ENCODE measurements at regions not wholly inside any gene's neighbourhood (a gene's known extent, or its start where the extent isn't known, plus 50 kb on each side); places are given as distances from the start of the nearest gene placed in this dataset.

DNA sequence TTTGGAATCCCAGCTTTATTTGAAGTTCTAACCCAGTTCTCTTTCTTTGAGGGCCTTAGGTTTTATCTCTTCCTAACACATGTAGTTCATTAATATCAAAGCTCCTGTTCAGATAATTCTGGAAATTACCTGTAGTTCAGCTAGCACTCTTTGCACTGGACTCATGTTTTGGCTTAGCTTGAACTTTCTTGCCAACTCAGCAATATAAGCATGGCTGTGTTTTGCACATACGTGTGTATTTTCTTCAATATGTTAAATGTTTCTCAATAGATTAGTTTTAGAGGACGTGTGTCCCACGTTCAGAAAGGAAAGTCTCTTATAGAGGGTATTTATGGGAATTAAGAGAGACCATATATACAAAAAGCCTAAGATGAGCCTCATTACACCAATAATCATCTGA lies 271.8 kb upstream of the USP25 start:
- Histone ChIP-seq H3K14ac (ENCODE audit: low read length) (no peak overlapping the region), H3K18ac (ENCODE audit: low read length) (no peak overlapping the region)

DNA sequence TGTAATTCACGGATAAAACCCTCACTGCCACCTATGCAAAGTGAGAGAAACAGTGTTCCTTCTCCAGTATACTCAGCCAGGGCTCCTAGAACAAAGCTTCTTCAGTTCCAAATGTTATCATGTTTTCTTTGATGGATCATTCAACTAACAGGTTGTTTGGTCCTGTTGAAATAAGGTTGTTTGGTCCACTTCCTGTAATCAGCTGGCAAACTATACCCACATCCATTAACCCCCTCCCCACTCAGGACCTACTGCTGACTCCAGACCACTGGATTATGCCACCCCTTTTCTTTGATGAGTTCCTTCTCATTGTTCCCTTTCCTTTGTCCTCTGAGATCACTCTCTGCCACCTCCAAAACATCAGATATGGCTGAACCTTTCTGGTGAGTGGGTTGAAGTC lies 267.7 kb upstream of the USP25 start:
- no peak overlapping the region for H4K8ac ChIP-seq (ENCODE audit: low read depth, low read length)
- H2BK12ac ChIP-seq (ENCODE audit: low read length), result no peak overlapping the region
- no peak overlapping the region for H4K12ac ChIP-seq (ENCODE audit: low read depth, low read length)
- no peak overlapping the region for H3K18ac ChIP-seq (ENCODE audit: low read length)
- H3K4me3 ChIP-seq (ENCODE audit: low read depth, low read length), result no peak overlapping the region
- no peak for DNase-seq
- no peaks in the 10 kb centered on the region for H3K79me2 ChIP-seq (ENCODE audit: control insufficient read depth, insufficient read depth, low read length, poor library complexity)
- no peak overlapping the region for H2BK120ac ChIP-seq (ENCODE audit: insufficient read depth, low read length, poor library complexity)
- no peak overlapping the region for H3K23ac ChIP-seq (ENCODE audit: low read length)
- no peaks in the 10 kb centered on the region for H3K27me3 ChIP-seq (ENCODE audit: insufficient read depth, low read length)
- H3K36me3 ChIP-seq (ENCODE audit: control insufficient read depth in 1 of 2, insufficient read depth in 2 of 2, low read length in 2 of 2), result no peaks in the 10 kb centered on the region
- H3K9ac ChIP-seq (ENCODE audit: low read length), result no peak overlapping the region
- no peak overlapping the region for H2AK5ac ChIP-seq (ENCODE audit: low read length)
- H3K9me3 ChIP-seq (ENCODE audit: insufficient read depth, low read depth, low read length), result no peaks in the 10 kb centered on the region
- H3K4me1 ChIP-seq (ENCODE audit: control insufficient read depth in 1 of 2, insufficient read depth in 2 of 2, low read length in 2 of 2), result no peaks in the 10 kb centered on the region
- H4K91ac ChIP-seq (ENCODE audit: low read depth, low read length), result no peak overlapping the region
- no peak overlapping the region for H3K27ac ChIP-seq (ENCODE audit: low read depth, low read length)
- no peaks in the 10 kb centered on the region for H3K79me1 ChIP-seq (ENCODE audit: low read length)
- H2BK5ac ChIP-seq (ENCODE audit: low read depth, low read length, poor library complexity), result no peak overlapping the region
- H3K4ac ChIP-seq (ENCODE audit: low read depth, low read length), result no peak overlapping the region
- WGBS (ENCODE audit: extremely low coverage, insufficient coverage, insufficient read length), result no CpG with 5 or more reads among the region's 1 CpG
- H3K14ac ChIP-seq (ENCODE audit: low read length), result no peak overlapping the region
- no peak overlapping the region for H3K4me2 ChIP-seq (ENCODE audit: low read length)
- no peak overlapping the region for H2AFZ ChIP-seq (ENCODE audit: insufficient read depth, low read length, poor library complexity)

More for the DNA sequence above, 271.8 kb upstream of the USP25 start:
- Histone ChIP-seq H3K79me1 (ENCODE audit: low read length) (no peaks in the 10 kb centered on the region), H3K27ac (ENCODE audit: low read depth, low read length) (no peak overlapping the region), H4K8ac (ENCODE audit: low read depth, low read length) (no peak overlapping the region), H2BK120ac (ENCODE audit: insufficient read depth, low read length, poor library complexity) (no peak overlapping the region), H3K4me2 (ENCODE audit: low read length) (no peak overlapping the region), H3K27me3 (ENCODE audit: insufficient read depth, low read length) (no peaks in the 10 kb centered on the region), H3K9ac (ENCODE audit: low read length) (no peak overlapping the region), H3K23ac (ENCODE audit: low read length) (no peak overlapping the region), H2BK5ac (ENCODE audit: low read depth, low read length, poor library complexity) (no peak overlapping the region), H3K9me3 (ENCODE audit: insufficient read depth, low read depth, low read length) (peaks cover 2% of the 10 kb centered on the region), H3K4ac (ENCODE audit: low read depth, low read length) (no peak overlapping the region), H3K4me1 (ENCODE audit: control insufficient read depth in 1 of 2, insufficient read depth in 2 of 2, low read length in 2 of 2) (no peaks in the 10 kb centered on the region), H2AFZ (ENCODE audit: insufficient read depth, low read length, poor library complexity) (no peak overlapping the region), H3K4me3 (ENCODE audit: low read depth, low read length) (no peak overlapping the region), H4K12ac (ENCODE audit: low read depth, low read length) (no peak overlapping the region), H2AK5ac (ENCODE audit: low read length) (no peak overlapping the region), H3K36me3 (ENCODE audit: control insufficient read depth in 1 of 2, insufficient read depth in 2 of 2, low read length in 2 of 2) (no peaks in the 10 kb centered on the region), H4K91ac (ENCODE audit: low read depth, low read length) (no peak overlapping the region), H2BK12ac (ENCODE audit: low read length) (no peak overlapping the region), H3K79me2 (ENCODE audit: control insufficient read depth, insufficient read depth, low read length, poor library complexity) (no peaks in the 10 kb centered on the region)
- WGBS (ENCODE audit: extremely low coverage, insufficient coverage, insufficient read length), result no CpG with 5 or more reads among the region's 3 CpGs
- no peak for DNase-seq

DNA sequence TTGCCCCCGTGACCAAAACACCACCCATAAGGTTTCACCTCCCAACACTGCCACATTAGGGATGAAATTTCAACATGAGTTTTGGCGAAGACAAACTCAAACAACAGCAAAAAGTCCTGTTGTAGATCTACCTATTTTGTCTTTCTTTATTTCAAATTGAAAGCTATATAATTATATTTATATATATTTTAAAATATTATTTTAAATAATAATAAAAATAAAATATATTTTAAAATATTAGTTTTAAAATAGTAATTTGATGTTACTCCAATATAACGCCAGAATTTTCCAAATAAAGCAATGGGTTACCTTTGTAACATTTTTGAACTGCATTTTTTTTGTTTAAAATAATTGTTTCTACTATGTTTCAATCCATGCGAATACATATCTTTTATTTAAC lies 263.5 kb upstream of the USP25 start:
- Histone ChIP-seq H2BK5ac (ENCODE audit: low read depth, low read length, poor library complexity) (no peak overlapping the region), H2AK5ac (ENCODE audit: low read length) (no peak overlapping the region), H3K9me3 (ENCODE audit: insufficient read depth, low read depth, low read length) (no peaks in the 10 kb centered on the region), H3K27me3 (ENCODE audit: insufficient read depth, low read length) (no peaks in the 10 kb centered on the region), H3K79me1 (ENCODE audit: low read length) (no peaks in the 10 kb centered on the region), H3K4ac (ENCODE audit: low read depth, low read length) (no peak overlapping the region), H2AFZ (ENCODE audit: insufficient read depth, low read length, poor library complexity) (no peak overlapping the region), H2BK120ac (ENCODE audit: insufficient read depth, low read length, poor library complexity) (no peak overlapping the region), H2BK12ac (ENCODE audit: low read length) (no peak overlapping the region), H3K9ac (ENCODE audit: low read length) (no peak overlapping the region), H3K4me3 (ENCODE audit: low read depth, low read length) (no peak overlapping the region), H3K14ac (ENCODE audit: low read length) (no peak overlapping the region), H3K27ac (ENCODE audit: low read depth, low read length) (no peak overlapping the region), H4K91ac (ENCODE audit: low read depth, low read length) (no peak overlapping the region), H3K4me1 (ENCODE audit: control insufficient read depth in 1 of 2, insufficient read depth in 2 of 2, low read length in 2 of 2) (no peaks in the 10 kb centered on the region), H3K18ac (ENCODE audit: low read length) (no peak overlapping the region), H4K8ac (ENCODE audit: low read depth, low read length) (no peak overlapping the region), H3K36me3 (ENCODE audit: control insufficient read depth in 1 of 2, insufficient read depth in 2 of 2, low read length in 2 of 2) (no peaks in the 10 kb centered on the region), H3K23ac (ENCODE audit: low read length) (no peak overlapping the region), H3K79me2 (ENCODE audit: control insufficient read depth, insufficient read depth, low read length, poor library complexity) (no peaks in the 10 kb centered on the region), H3K4me2 (ENCODE audit: low read length) (no peak overlapping the region), H4K12ac (ENCODE audit: low read depth, low read length) (no peak overlapping the region)
- DNase-seq, result no peak
- WGBS (ENCODE audit: extremely low coverage, insufficient coverage, insufficient read length), result no CpG with 5 or more reads among the region's 4 CpGs

DNA sequence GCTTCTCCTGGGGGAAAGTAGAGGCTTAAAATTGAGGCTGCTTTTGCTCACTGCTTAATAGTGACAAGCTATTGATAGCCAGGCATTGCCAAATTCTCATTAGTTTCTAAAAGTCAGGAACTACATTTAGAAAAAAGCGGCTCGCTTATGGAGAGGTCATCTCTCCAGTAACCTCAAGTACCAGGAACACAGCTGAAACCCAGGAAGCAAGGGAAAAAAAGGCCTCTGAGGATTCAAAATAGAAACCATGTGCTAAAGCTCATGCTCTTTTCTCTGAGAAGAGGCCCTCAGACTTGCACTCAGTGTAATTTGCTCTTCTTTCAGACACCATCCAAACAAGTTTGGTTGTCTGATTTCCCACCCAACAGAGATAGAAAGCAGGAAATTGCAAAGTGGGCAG lies 261.4 kb upstream of the USP25 start:
- Histone ChIP-seq H3K9me3 (ENCODE audit: insufficient read depth, low read depth, low read length) (no peaks in the 10 kb centered on the region), H3K18ac (ENCODE audit: low read length) (no peak overlapping the region), H3K14ac (ENCODE audit: low read length) (no peak overlapping the region), H3K4me2 (ENCODE audit: low read length) (no peak overlapping the region), H4K91ac (ENCODE audit: low read depth, low read length) (no peak overlapping the region), H4K8ac (ENCODE audit: low read depth, low read length) (no peak overlapping the region), H2AK5ac (ENCODE audit: low read length) (no peak overlapping the region), H3K79me2 (ENCODE audit: control insufficient read depth, insufficient read depth, low read length, poor library complexity) (no peaks in the 10 kb centered on the region), H2BK120ac (ENCODE audit: insufficient read depth, low read length, poor library complexity) (no peak overlapping the region), H3K4ac (ENCODE audit: low read depth, low read length) (no peak overlapping the region), H3K27me3 (ENCODE audit: insufficient read depth, low read length) (no peaks in the 10 kb centered on the region), H3K79me1 (ENCODE audit: low read length) (no peaks in the 10 kb centered on the region), H4K12ac (ENCODE audit: low read depth, low read length) (no peak overlapping the region), H3K4me3 (ENCODE audit: low read depth, low read length) (no peak overlapping the region), H3K4me1 (ENCODE audit: control insufficient read depth in 1 of 2, insufficient read depth in 2 of 2, low read length in 2 of 2) (no peaks in the 10 kb centered on the region), H2BK5ac (ENCODE audit: low read depth, low read length, poor library complexity) (no peak overlapping the region), H3K27ac (ENCODE audit: low read depth, low read length) (no peak overlapping the region), H2AFZ (ENCODE audit: insufficient read depth, low read length, poor library complexity) (no peak overlapping the region), H2BK12ac (ENCODE audit: low read length) (no peak overlapping the region), H3K9ac (ENCODE audit: low read length) (no peak overlapping the region), H3K36me3 (ENCODE audit: control insufficient read depth in 1 of 2, insufficient read depth in 2 of 2, low read length in 2 of 2) (no peaks in the 10 kb centered on the region), H3K23ac (ENCODE audit: low read length) (no peak overlapping the region)
- no peak for DNase-seq
- WGBS (ENCODE audit: extremely low coverage, insufficient coverage, insufficient read length), result no CpG with 5 or more reads among the region's 2 CpGs

All from trophoblast cell (in vitro differentiated cells and primary cell).